ENCODE measurements at regions not wholly inside any gene's neighbourhood (a gene's known extent, or its start where the extent isn't known, plus 50 kb on each side); places are given as distances from the start of the nearest gene placed in this dataset.

- no peak for TF ChIP-seq POLR2A (IDR thresholded peaks at IDR 0.05)
- no peak for TF ChIP-seq CTCF (IDR thresholded peaks at IDR 0.05)
- no peak for TF ChIP-seq EP300 (IDR thresholded peaks at IDR 0.05)
Measured at GRCh38 chr17:33970279-33970678, 284.8 kb upstream of the CCL2 start.
